ENCODE measurements at regions not wholly inside any gene's neighbourhood (a gene's known extent, or its start where the extent isn't known, plus 50 kb on each side); places are given as distances from the start of the nearest gene placed in this dataset.
A peak's percentile ranks its signal among the peaks of the same experiment; 100 is the strongest.

GRCh38 chr3:1832395-1832794 lies 266.3 kb upstream of the CNTN4 start:
- no peak for DNase-seq

- no peak for DNase-seq
These were observed 255.6 kb upstream of the CNTN4 start for GRCh38 chr3:1843111-1843510.

- DNase-seq, result no peak
These were observed 251.1 kb upstream of the CNTN4 start for GRCh38 chr3:1847571-1847970.

- DNase-seq, result no peak
These were observed 249.7 kb upstream of the CNTN4 start for GRCh38 chr3:1848935-1849334.

GRCh38 chr3:1852950-1853349 lies 245.7 kb upstream of the CNTN4 start:
- no peak for DNase-seq

- no peak for DNase-seq
These were observed 242.8 kb upstream of the CNTN4 start for GRCh38 chr3:1855841-1856240.

GRCh38 chr3:1870738-1871137 lies 227.9 kb upstream of the CNTN4 start:
- DNase-seq, result no peak

- DNase-seq, result no peak
These were observed 215.1 kb upstream of the CNTN4 start for GRCh38 chr3:1883534-1883933.

GRCh38 chr3:1892459-1892858 lies 206.2 kb upstream of the CNTN4 start:
- DNase-seq, result no peak

GRCh38 chr3:1902416-1902815 lies 196.2 kb upstream of the CNTN4 start:
- DNase-seq, result peak; percentile 16

GRCh38 chr3:1903111-1903510 lies 195.6 kb upstream of the CNTN4 start:
- no peak for DNase-seq

GRCh38 chr3:1907911-1908310 lies 190.8 kb upstream of the CNTN4 start:
- no peak for DNase-seq

GRCh38 chr3:1908651-1909445 lies 189.8 kb upstream of the CNTN4 start:
- DNase-seq, result peak; percentile 38

- DNase-seq, result no peak
These were observed 188.3 kb upstream of the CNTN4 start for GRCh38 chr3:1910322-1910721.

- DNase-seq, result no peak
These were observed 168.8 kb upstream of the CNTN4 start for GRCh38 chr3:1929788-1930414.

GRCh38 chr3:1938975-1939374 lies 159.7 kb upstream of the CNTN4 start:
- DNase-seq, result no peak

GRCh38 chr3:1942781-1943180 lies 155.9 kb upstream of the CNTN4 start:
- no peak for DNase-seq

GRCh38 chr3:1943395-1944118 lies 155.1 kb upstream of the CNTN4 start:
- peak; percentile 37 for DNase-seq

- DNase-seq, result no peak
These were observed 153.0 kb upstream of the CNTN4 start for GRCh38 chr3:1945698-1946097.

GRCh38 chr3:1953536-1953935 lies 145.1 kb upstream of the CNTN4 start:
- no peak for DNase-seq

- no peak for DNase-seq
These were observed 144.0 kb upstream of the CNTN4 start for GRCh38 chr3:1954632-1955031.

GRCh38 chr3:1955170-1955569 lies 143.5 kb upstream of the CNTN4 start:
- no peak for DNase-seq

- DNase-seq, result no peak
These were observed 142.9 kb upstream of the CNTN4 start for GRCh38 chr3:1955750-1956149.

GRCh38 chr3:1960506-1960905 lies 138.2 kb upstream of the CNTN4 start:
- no peak for DNase-seq

All from NCI-H1105 treated with DMSO at 0.1 percent for 48 hours (cell line).